WTC11 (cell line): ENCODE measurements at regions not wholly inside any gene's neighbourhood (a gene's known extent, or its start where the extent isn't known, plus 50 kb on each side); places are given as distances from the start of the nearest gene placed in this dataset.

Source experiments
- ATAC-seq: fragments of 200-7000 bp; cut with Tn5 transposase; 2 replicates; pipeline ENCODE4 v1.10.0; 2021; ENCODE audit warnings: mild to moderate bottlenecking, moderate library complexity
- CTCF ChIA-PET: fragments of 300-600 bp; sonication (Branson Sonifier 250); formaldehyde crosslinking; loops from one replicate; lab custom pipeline; 2021; ENCODE audit warnings: antibody characterized with exemption; lab: Charles Lee
- POLR2A ChIA-PET: fragments of 350-600 bp; sonication (Branson Sonifier 250); formaldehyde crosslinking; loops from one replicate; lab custom pipeline; 2021; ENCODE audit warnings: antibody characterized with exemption; lab: Charles Lee
- DNase-seq: peaks from one replicate; pipeline ENCODE4 v3.0.0; 2021; ENCODE audit warnings: low spot score
- H3K27ac Mint-ChIP-seq: 2 replicates; pipeline ENCODE4 v1.8.0; 2021; ENCODE audit warnings: mixed read lengths
- H3K27me3 Mint-ChIP-seq: 2 replicates; pipeline ENCODE4 v1.8.0; 2021; ENCODE audit warnings: low read depth, mild to moderate bottlenecking, moderate library complexity, mixed read lengths
- H3K36me3 Mint-ChIP-seq: 2 replicates; pipeline ENCODE4 v1.8.0; 2021; ENCODE audit warnings: mixed read lengths
- H3K4me1 Mint-ChIP-seq: 2 replicates; pipeline ENCODE4 v1.8.0; 2022; ENCODE audit warnings: mixed read lengths
- H3K4me3 Mint-ChIP-seq: 2 replicates; pipeline ENCODE4 v1.8.0; 2021; ENCODE audit warnings: mild to moderate bottlenecking, moderate library complexity, mixed read lengths
- H3K9me3 Mint-ChIP-seq: 2 replicates; pipeline ENCODE4 v1.8.0; 2021; ENCODE audit warnings: mixed read lengths
- ATF1 ChIP-seq: sonication (generic); formaldehyde crosslinking; IDR thresholded peaks from 2 replicates; pipeline ENCODE4 v1.8.1; 2023; ENCODE audit warnings: mild to moderate bottlenecking, moderate library complexity, missing genetic modification reagents
- CREB1 ChIP-seq: sonication (generic); formaldehyde crosslinking; IDR thresholded peaks from 2 replicates; pipeline ENCODE4 v1.8.0; 2023; ENCODE audit warnings: mild to moderate bottlenecking, missing genetic modification reagents
- ELF4 ChIP-seq: sonication (generic); formaldehyde crosslinking; IDR thresholded peaks from 2 replicates; pipeline ENCODE4 v1.8.1; 2022; ENCODE audit warnings: low read depth, mild to moderate bottlenecking, moderate library complexity, missing genetic modification reagents
- MXD4 ChIP-seq: fragments of 250-450 bp; sonication (Bioruptor Pico); IDR thresholded peaks from 2 replicates; pipeline ENCODE4 v1.8.0; 2021; ENCODE audit warnings: mild to moderate bottlenecking, moderate library complexity, borderline replicate concordance
- MYBL2 ChIP-seq: sonication (generic); formaldehyde crosslinking; IDR thresholded peaks from 2 replicates; pipeline ENCODE4 v1.8.1; 2023; ENCODE audit warnings: mild to moderate bottlenecking, moderate library complexity, missing genetic modification reagents
- NFYB ChIP-seq: sonication (generic); formaldehyde crosslinking; conservative IDR thresholded peaks from 2 replicates; pipeline ENCODE4 v1.8.0; 2022; ENCODE audit warnings: low read depth, missing genetic modification reagents
- NR1H2 ChIP-seq: sonication (generic); formaldehyde crosslinking; IDR thresholded peaks from 2 replicates; pipeline ENCODE4 v1.9.0; 2021; ENCODE audit warnings: mild to moderate bottlenecking, moderate library complexity, missing genetic modification reagents
- RELA ChIP-seq: sonication (generic); formaldehyde crosslinking; IDR thresholded peaks from 2 replicates; pipeline ENCODE4 v1.8.1; 2022; ENCODE audit warnings: missing genetic modification reagents, mild to moderate bottlenecking, borderline replicate concordance
- TEAD1 ChIP-seq: sonication (generic); formaldehyde crosslinking; IDR thresholded peaks from 2 replicates; pipeline ENCODE4 v1.8.0; 2022; ENCODE audit warnings: mild to moderate bottlenecking, missing genetic modification reagents
- TF ChIP-seq, protein P1 (sequence below): sonication (generic); formaldehyde crosslinking; IDR thresholded peaks from 2 replicates; pipeline ENCODE4 v1.8.0; 2023; ENCODE audit warnings: missing genetic modification reagents, mild to moderate bottlenecking, borderline replicate concordance
- TF ChIP-seq, protein P2 (sequence below): sonication (generic); formaldehyde crosslinking; conservative IDR thresholded peaks from 2 replicates; pipeline ENCODE4 v1.8.1; 2023; ENCODE audit warnings: mild to moderate bottlenecking, low read depth, missing genetic modification reagents, moderate library complexity
- TF ChIP-seq, protein P3 (sequence below): sonication (generic); formaldehyde crosslinking; IDR thresholded peaks from 2 replicates; pipeline ENCODE4 v1.8.1; 2023; ENCODE audit warnings: mild to moderate bottlenecking, missing genetic modification reagents, borderline replicate concordance
- TF ChIP-seq, protein P4 (sequence below): fragments of 250-450 bp; sonication (Bioruptor Pico); IDR thresholded peaks from 2 replicates; pipeline ENCODE4 v1.8.0; 2021; ENCODE audit warnings: mild to moderate bottlenecking
- TF ChIP-seq, protein P5 (sequence below): sonication (generic); formaldehyde crosslinking; conservative IDR thresholded peaks from 2 replicates; pipeline ENCODE4 v1.8.1; 2022; ENCODE audit warnings: mild to moderate bottlenecking, missing genetic modification reagents
- TF ChIP-seq, protein P6 (sequence below): sonication (generic); formaldehyde crosslinking; IDR thresholded peaks from 2 replicates; pipeline ENCODE4 v1.8.1; 2023; ENCODE audit warnings: mild to moderate bottlenecking, moderate library complexity, missing genetic modification reagents

DNA sequence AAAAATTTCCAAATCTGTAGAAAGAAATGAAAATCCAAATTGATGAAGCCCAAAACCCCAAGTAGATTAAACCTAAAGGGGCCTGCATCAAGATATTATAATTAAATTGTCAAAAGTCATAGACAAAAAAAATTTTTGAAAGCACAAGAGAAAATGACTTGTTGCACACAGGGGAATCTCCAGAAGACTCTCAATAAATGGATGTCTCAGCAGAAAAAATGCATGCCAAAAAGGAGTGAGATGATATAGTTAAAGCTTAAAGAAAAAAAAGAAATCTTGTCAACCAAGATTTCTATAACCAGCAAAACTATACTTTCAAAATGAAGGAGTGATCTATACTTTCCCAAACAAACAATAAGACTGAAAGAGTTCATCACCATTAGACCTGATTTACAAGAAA, 393.2 kb upstream of the SPAG17 start:
- no peak overlapping the region for H3K27ac Mint-ChIP-seq
- no peak for TF ChIP-seq ATF1
- TF ChIP-seq, protein P1, sequence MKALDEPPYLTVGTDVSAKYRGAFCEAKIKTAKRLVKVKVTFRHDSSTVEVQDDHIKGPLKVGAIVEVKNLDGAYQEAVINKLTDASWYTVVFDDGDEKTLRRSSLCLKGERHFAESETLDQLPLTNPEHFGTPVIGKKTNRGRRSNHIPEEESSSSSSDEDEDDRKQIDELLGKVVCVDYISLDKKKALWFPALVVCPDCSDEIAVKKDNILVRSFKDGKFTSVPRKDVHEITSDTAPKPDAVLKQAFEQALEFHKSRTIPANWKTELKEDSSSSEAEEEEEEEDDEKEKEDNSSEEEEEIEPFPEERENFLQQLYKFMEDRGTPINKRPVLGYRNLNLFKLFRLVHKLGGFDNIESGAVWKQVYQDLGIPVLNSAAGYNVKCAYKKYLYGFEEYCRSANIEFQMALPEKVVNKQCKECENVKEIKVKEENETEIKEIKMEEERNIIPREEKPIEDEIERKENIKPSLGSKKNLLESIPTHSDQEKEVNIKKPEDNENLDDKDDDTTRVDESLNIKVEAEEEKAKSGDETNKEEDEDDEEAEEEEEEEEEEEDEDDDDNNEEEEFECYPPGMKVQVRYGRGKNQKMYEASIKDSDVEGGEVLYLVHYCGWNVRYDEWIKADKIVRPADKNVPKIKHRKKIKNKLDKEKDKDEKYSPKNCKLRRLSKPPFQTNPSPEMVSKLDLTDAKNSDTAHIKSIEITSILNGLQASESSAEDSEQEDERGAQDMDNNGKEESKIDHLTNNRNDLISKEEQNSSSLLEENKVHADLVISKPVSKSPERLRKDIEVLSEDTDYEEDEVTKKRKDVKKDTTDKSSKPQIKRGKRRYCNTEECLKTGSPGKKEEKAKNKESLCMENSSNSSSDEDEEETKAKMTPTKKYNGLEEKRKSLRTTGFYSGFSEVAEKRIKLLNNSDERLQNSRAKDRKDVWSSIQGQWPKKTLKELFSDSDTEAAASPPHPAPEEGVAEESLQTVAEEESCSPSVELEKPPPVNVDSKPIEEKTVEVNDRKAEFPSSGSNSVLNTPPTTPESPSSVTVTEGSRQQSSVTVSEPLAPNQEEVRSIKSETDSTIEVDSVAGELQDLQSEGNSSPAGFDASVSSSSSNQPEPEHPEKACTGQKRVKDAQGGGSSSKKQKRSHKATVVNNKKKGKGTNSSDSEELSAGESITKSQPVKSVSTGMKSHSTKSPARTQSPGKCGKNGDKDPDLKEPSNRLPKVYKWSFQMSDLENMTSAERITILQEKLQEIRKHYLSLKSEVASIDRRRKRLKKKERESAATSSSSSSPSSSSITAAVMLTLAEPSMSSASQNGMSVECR (CRISPR knock-in tag): no peak
- TF ChIP-seq, protein P2, sequence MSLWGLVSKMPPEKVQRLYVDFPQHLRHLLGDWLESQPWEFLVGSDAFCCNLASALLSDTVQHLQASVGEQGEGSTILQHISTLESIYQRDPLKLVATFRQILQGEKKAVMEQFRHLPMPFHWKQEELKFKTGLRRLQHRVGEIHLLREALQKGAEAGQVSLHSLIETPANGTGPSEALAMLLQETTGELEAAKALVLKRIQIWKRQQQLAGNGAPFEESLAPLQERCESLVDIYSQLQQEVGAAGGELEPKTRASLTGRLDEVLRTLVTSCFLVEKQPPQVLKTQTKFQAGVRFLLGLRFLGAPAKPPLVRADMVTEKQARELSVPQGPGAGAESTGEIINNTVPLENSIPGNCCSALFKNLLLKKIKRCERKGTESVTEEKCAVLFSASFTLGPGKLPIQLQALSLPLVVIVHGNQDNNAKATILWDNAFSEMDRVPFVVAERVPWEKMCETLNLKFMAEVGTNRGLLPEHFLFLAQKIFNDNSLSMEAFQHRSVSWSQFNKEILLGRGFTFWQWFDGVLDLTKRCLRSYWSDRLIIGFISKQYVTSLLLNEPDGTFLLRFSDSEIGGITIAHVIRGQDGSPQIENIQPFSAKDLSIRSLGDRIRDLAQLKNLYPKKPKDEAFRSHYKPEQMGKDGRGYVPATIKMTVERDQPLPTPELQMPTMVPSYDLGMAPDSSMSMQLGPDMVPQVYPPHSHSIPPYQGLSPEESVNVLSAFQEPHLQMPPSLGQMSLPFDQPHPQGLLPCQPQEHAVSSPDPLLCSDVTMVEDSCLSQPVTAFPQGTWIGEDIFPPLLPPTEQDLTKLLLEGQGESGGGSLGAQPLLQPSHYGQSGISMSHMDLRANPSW (CRISPR knock-in tag): no peak
- TF ChIP-seq, protein P3, sequence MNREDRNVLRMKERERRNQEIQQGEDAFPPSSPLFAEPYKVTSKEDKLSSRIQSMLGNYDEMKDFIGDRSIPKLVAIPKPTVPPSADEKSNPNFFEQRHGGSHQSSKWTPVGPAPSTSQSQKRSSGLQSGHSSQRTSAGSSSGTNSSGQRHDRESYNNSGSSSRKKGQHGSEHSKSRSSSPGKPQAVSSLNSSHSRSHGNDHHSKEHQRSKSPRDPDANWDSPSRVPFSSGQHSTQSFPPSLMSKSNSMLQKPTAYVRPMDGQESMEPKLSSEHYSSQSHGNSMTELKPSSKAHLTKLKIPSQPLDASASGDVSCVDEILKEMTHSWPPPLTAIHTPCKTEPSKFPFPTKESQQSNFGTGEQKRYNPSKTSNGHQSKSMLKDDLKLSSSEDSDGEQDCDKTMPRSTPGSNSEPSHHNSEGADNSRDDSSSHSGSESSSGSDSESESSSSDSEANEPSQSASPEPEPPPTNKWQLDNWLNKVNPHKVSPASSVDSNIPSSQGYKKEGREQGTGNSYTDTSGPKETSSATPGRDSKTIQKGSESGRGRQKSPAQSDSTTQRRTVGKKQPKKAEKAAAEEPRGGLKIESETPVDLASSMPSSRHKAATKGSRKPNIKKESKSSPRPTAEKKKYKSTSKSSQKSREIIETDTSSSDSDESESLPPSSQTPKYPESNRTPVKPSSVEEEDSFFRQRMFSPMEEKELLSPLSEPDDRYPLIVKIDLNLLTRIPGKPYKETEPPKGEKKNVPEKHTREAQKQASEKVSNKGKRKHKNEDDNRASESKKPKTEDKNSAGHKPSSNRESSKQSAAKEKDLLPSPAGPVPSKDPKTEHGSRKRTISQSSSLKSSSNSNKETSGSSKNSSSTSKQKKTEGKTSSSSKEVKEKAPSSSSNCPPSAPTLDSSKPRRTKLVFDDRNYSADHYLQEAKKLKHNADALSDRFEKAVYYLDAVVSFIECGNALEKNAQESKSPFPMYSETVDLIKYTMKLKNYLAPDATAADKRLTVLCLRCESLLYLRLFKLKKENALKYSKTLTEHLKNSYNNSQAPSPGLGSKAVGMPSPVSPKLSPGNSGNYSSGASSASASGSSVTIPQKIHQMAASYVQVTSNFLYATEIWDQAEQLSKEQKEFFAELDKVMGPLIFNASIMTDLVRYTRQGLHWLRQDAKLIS (CRISPR knock-in tag): no peak
- TF ChIP-seq NFYB (CRISPR knock-in tag): no peak
- no peak for TF ChIP-seq NR1H2
- no peak for TF ChIP-seq ELF4
- no peak for TF ChIP-seq CREB1 (CRISPR knock-in tag)
- TF ChIP-seq, protein P4, sequence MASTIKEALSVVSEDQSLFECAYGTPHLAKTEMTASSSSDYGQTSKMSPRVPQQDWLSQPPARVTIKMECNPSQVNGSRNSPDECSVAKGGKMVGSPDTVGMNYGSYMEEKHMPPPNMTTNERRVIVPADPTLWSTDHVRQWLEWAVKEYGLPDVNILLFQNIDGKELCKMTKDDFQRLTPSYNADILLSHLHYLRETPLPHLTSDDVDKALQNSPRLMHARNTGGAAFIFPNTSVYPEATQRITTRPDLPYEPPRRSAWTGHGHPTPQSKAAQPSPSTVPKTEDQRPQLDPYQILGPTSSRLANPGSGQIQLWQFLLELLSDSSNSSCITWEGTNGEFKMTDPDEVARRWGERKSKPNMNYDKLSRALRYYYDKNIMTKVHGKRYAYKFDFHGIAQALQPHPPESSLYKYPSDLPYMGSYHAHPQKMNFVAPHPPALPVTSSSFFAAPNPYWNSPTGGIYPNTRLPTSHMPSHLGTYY: no peak
- no peak for TF ChIP-seq TEAD1 (CRISPR knock-in tag)
- TF ChIP-seq MYBL2 (CRISPR knock-in tag): no peak
- no peak for TF ChIP-seq RELA (CRISPR knock-in tag)
- no peak for TF ChIP-seq MXD4 (CRISPR knock-in tag)
- TF ChIP-seq, protein P5, sequence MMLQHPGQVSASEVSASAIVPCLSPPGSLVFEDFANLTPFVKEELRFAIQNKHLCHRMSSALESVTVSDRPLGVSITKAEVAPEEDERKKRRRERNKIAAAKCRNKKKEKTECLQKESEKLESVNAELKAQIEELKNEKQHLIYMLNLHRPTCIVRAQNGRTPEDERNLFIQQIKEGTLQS: no peak
- TF ChIP-seq, protein P6, sequence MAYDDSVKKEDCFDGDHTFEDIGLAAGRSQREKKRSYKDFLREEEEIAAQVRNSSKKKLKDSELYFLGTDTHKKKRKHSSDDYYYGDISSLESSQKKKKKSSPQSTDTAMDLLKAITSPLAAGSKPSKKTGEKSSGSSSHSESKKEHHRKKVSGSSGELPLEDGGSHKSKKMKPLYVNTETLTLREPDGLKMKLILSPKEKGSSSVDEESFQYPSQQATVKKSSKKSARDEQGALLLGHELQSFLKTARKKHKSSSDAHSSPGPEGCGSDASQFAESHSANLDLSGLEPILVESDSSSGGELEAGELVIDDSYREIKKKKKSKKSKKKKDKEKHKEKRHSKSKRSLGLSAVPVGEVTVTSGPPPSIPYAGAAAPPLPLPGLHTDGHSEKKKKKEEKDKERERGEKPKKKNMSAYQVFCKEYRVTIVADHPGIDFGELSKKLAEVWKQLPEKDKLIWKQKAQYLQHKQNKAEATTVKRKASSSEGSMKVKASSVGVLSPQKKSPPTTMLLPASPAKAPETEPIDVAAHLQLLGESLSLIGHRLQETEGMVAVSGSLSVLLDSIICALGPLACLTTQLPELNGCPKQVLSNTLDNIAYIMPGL (CRISPR knock-in tag): no peak
- DNase-seq (no peak), ATAC-seq (no peak)
- CTCF ChIA-PET: no interaction called here
- H3K4me3 Mint-ChIP-seq: no peak overlapping the region
- peaks cover 30% of the 10 kb centered on the region for H3K9me3 Mint-ChIP-seq
- POLR2A ChIA-PET: no interaction called here
- peaks cover 6% of the 10 kb centered on the region for H3K27me3 Mint-ChIP-seq
- H3K4me1 Mint-ChIP-seq: peaks cover 6% of the 10 kb centered on the region
- H3K36me3 Mint-ChIP-seq: peaks cover 22% of the 10 kb centered on the region
